Activated CD4-positive, alpha-beta T cell treated with anti-CD3 and anti-CD28 coated beads, Interleukin-2, amount 50 U/mL, for 48 hours (primary cell): ENCODE measurements at regions not wholly inside any gene's neighbourhood (a gene's known extent, or its start where the extent isn't known, plus 50 kb on each side); places are given as distances from the start of the nearest gene placed in this dataset.
A peak's percentile ranks its signal among the peaks of the same experiment; 100 is the strongest.
"Not testable (repeated sequence)": the region's sequence is repeated elsewhere in the genome, so short reads cannot be mapped to it uniquely, and the experiment has no call there.

Experiments
- DNase-seq, 2 experiments: peaks; one replicate each; pipeline ENCODE4 v3.0.0-alpha.2; 2020

DNA sequence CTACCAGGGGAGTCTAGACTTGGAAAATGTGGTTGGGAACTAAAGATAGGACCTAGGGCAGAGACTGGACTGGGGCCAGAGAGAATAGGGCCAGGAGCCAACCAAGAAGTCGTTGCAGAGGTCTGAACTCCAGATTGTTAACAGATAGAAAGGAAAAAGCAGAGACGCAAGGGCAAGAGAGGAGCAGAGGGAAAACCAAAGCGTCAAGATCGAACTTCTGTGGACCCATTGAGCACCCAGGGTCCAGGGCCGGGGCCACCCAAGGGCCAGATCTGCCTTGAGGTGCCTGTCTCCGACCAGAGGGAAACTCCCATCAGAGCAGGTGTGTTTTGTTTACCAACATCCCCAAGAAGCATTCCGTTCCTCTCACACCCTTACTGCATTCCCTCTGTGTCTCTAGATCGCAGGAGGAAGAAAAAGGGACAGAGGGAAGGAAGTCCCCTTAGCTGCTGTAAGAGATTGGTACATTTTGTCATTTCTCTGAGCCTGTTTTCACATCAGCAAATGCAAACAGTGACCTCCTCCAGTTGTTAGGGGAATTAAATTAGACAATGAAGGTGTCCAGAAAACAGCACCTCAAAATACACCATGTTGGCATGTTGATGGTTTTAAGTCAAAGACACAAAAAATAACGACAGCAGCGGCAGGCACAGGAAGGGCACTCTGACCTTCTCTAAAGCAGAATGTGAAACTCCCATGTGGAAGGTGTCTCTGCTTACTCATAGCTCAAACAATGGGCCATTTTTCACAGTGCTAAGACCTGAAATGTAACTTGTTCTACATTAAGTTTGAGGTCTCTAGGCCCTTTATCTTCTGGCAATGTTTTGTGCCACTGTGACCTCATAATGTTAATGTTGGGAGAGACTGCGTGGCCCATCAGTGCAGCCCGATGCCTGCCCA is 105.8 kb upstream of the RAB4A start:
- no peak for DNase-seq

GRCh38 chr1:229167318-229167717 is 103.6 kb upstream of the RAB4A start:
- DNase-seq: no peak

DNA sequence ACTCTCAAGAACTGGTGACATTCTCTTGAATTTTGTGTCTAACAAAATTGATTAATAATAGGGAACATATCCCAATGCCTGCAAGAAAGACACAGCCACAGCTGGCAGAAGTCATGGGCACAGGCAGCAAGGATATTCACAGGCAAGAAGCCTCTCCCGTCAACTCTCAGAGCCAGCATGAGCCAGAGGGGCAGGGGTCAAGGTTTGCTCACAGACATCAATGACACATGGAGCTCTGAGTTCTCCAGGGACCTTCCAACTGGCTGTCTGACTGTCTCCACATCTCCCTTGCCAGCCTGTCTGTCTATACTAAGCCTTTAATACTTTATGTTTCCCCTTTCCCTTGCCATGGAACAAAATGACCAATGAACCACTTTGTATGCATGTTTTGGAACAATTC is 101.5 kb upstream of the RAB4A start:
- DNase-seq: no peak

DNA sequence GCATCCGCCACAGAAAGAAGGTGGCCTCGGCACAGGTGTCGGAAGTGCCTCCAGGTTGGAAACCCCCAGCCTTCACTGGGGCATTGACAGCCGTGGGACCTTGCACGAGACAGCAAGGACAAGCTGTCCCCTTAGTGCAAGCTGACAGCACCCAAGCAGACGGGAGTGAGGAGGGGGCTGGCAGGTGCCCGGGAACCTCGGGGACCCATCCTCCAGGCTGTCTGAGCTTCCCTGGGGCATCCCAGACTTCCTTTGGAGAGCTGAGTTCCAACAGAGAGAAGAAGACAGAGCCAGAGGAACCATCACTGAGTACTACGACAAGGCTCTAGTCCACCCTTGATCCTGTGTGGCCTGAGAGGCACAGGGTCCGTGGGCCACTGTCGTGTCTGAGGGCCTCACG is 100.6 kb upstream of the RAB4A start:
- DNase-seq: no peak

DNA sequence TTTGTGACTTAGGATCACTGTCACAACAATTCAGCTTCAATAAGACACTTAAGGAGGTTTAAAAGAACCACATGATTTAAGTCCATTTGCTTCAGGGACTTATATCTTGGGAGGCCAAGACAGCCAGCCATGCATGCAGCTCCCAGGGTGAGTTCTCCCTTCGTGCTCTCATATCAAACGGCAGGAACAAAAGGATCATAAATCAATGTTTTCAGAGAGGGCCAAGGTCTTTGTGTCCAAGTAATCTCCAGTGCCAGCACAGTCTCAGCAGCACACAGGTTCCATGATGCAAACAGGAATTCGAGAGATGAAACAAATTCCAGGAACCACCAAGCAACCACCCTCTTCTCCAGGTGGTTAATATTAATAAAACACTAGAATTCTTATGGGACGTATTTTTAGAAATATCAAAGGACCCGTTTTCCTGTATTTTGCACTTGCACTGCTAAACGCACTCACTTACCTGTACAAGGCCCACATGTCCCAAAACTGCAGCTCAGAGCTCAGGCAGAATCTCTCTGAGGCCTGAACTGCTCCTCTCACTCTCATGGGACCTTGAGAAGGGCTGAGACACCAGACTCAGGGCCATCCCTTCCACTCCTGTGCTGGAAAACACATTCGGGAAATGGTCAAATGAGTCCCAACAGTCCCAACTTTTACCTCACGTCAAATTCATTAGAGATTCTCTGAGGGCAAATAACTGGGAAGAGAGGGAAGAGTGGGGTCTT is 100.0 kb upstream of the RAB4A start:
- no peak for DNase-seq

- DNase-seq: no peak
Measured at GRCh38 chr1:229171934-229172333, 99.0 kb upstream of the RAB4A start.

DNA sequence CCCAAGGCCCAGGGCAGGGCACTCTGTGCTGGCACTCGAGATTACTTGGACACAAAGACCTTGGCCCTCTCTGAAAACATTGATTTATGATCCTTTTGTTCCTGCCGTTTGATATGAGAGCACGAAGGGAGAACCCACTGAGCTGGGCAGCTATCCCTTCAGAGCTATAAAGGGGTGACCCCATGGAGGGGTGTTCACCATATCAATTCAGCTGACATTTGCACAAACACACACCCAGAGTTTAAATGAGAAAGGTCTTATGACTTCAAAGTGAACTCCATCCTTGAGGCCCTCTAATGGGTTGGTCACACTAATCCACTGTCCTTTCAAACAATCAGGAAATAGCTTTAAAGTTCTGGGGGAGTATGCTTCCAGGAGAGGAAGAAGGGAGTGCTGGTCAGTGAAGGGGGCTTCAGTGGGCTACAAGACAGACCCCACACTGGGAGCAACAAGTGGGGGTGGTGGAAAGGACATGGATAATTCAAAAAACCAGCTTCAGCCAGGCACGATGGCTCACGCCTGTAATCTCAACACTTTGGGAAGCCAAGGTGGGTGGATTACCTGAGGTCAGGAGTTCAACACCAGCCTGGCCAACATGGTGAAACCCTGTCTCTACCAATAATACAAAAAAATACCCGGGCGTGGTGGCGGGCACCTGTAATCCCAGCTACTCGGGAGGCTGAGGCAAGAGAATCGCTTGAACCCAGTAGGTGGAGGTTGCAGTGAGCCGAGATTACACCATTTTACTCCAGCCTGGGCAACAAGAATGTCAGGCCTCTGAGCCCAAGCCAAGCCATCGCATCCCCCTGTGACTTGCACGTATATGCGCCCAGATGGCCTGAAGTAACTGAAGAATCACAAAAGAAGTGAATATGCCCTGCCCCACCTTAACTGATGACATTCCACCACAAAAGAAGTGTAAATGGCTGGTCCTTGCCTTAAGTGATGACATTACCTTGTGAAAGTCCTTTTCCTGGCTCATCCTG is 97.1 kb upstream of the RAB4A start:
- DNase-seq: not testable (repeated sequence)

- DNase-seq: not testable (repeated sequence)
Measured at GRCh38 chr1:229175297-229175696, 95.6 kb upstream of the RAB4A start.

GRCh38 chr1:229176457-229176856 is 94.5 kb upstream of the RAB4A start:
- DNase-seq: not testable (repeated sequence)

DNA sequence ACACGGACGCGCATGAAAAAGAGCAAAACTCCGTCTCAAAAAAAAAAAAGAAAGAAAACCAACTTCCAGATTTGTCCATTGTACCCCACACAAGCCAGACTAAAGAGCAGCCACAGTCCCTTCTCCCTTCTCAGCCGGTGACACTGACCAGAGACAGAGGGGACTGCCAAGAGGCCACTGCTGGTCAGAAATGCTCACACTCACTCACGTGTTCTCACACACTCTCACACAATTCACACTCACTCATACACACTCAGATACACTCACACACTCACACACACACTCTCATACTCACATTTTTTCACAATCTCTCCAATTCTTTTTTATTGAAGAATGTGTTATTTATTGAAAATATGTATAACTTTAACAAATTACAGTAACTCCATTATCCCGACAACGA is 90.8 kb upstream of the RAB4A start:
- no peak for DNase-seq

GRCh38 chr1:229181419-229181818 is 89.5 kb upstream of the RAB4A start:
- no peak for DNase-seq

DNA sequence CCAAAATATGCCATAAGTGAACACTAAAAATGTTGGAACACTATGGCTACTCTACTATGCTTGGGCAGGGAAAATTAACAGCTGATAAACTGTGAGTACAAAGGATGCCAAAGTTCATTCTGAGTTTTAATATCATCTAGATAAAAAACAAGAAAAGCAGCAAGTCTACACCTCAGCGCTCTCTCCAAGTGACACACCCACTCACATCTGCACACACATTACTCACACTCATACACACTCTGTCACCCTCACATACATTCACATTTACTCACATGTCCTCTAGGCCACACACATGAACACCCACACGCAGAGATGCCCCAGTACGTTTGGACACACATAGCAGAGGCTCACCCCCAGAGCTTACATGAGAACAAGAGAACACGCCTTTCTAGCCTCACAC is 87.3 kb upstream of the RAB4A start:
- DNase-seq: no peak

GRCh38 chr1:229184066-229184465 is 86.8 kb upstream of the RAB4A start:
- DNase-seq: no peak

DNA sequence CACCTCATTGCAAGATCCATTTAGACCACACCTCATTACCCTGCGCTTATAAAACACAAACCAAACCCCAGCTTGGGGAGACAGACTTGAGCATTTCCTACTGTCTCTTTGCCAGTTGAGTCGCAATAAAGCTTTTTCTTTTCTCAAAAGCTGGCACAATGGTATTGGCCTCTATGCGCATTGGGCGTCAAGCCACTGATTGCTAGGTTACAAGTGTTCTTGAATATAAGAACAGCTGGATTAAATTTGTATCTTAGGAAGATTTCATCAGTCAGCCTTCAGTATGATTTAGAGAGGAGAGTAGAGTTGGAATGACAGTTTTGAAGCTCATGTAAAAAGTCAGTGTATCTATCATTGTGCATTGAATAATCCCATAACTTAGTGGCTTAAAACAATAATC is 84.9 kb upstream of the RAB4A start:
- no peak for DNase-seq

GRCh38 chr1:229186373-229187056 is 84.4 kb upstream of the RAB4A start:
- DNase-seq: peak in 1 of 2 experiments; percentile 22

DNA sequence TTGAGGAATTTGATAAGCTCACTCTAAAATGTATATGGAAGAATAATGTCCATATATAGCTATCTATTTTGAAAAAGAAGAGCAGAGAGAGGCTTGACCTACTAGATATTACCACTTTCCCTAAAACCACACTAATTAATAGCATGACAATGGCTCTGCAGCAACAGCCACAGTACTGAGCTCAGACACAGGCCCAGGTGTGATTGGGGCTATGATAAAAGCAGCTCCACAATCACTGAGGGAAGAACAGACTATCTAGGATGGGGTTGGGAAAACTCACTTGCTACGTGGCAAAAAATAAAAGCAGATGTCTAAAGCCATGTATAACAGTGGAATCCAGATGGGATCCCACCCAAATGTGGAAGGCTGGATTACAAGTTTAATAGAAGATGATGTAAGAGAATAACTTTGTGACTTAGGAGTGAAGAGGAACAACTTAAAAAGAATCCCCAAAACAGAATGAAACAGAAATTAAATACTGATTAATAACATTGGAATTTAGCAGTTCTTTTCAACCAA is 80.8 kb upstream of the RAB4A start:
- DNase-seq: no peak

- DNase-seq: no peak
Measured at GRCh38 chr1:229191066-229191674, 79.7 kb upstream of the RAB4A start.

- DNase-seq: no peak
Measured at GRCh38 chr1:229192031-229192430, 78.9 kb upstream of the RAB4A start.

GRCh38 chr1:229192853-229193252 is 78.1 kb upstream of the RAB4A start:
- no peak for DNase-seq

DNA sequence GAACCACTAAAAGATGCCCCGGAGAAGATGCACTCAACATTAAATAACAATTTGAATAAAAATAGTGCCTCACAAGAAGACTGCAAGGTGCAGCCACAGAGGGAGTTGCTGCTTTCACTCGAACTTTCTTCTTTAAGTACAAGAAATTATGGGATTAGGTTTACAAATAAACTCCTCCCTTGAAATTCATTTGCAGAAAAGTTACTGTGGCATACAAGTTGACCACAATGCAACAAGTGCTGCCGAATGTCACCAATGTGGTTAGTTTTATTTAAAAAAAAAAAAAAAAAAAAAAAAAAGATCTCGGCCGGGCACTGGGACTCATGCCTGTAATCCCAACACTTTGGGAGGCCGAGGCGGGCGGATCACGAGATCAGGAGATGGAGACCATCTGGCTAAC is 76.8 kb upstream of the RAB4A start:
- DNase-seq: no peak

- DNase-seq: no peak
Measured at GRCh38 chr1:229195246-229195645, 75.7 kb upstream of the RAB4A start.
